OCI-M1 (cell line): ENCODE measurements at regions not wholly inside any gene's neighbourhood (a gene's known extent, or its start where the extent isn't known, plus 50 kb on each side); places are given as distances from the start of the nearest gene placed in this dataset.
"Not testable (repeated sequence)": the region's sequence is repeated elsewhere in the genome, so short reads cannot be mapped to it uniquely, and the experiment has no call there.

Experiments used
- DNase-seq: peaks from one replicate; lab custom pipeline; 2025; lab: John Stamatoyannopoulos, UW

DNA sequence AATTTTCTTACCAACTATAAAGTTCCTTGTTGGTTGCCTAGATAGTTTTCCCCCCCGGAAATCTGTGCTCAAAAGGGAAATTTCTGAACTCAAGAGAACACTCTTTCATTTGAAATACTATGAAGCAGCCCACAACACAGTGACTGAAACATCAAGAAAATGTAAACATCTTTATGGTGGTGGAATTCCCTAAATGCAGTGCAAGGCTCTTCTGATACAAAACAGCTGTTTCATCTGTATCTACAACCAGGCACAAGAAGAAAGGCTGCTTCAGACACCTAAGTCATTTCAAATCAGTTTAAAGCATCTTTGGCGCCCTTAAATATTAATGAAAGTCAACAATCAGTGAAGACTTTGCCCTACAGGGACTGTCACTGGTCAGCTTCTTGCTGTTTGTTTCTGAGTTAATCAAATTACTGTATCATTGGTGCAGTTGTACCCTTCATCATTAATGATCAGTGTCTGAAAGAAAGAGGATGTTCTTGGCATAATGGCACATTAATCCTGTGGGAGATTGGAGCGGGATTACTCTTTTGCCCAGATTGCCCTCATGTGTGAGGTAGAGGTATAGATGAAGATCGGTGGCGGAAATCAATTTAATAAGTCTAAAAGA, 947.0 kb downstream of the NR2F1-AS1 start:
- no peak for DNase-seq

GRCh38 chr5:92633176-92633575, 947.8 kb downstream of the NR2F1-AS1 start:
- no peak for DNase-seq

GRCh38 chr5:92631237-92631701, 949.8 kb downstream of the NR2F1-AS1 start:
- not testable (repeated sequence) for DNase-seq

DNA sequence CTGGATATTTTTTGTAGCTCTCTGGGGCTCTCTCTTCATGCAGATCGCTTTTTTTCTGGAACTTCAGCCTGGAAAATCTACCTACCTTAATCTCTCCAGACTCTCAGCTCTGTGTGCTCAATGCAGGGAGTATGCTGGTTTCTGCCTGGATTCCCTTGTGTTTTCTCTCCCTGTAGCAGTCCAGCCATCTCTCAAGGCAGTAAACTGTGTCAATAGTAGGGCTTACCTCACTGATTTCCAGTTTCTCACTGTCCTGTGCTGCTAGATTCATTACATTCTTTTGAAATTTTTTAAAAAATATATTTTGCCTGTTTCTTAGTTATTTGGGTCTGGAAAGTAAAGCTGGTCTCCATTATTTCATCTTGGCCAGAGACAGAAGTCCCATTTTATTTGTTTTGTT, 951.4 kb downstream of the NR2F1-AS1 start:
- DNase-seq: no peak

GRCh38 chr5:92629000-92629399, 952.0 kb downstream of the NR2F1-AS1 start:
- DNase-seq: no peak

GRCh38 chr5:92627186-92627585, 953.8 kb downstream of the NR2F1-AS1 start:
- DNase-seq: no peak

- DNase-seq: peak; percentile 9
Measured at GRCh38 chr5:92616085-92616484, 964.9 kb downstream of the NR2F1-AS1 start.

DNA sequence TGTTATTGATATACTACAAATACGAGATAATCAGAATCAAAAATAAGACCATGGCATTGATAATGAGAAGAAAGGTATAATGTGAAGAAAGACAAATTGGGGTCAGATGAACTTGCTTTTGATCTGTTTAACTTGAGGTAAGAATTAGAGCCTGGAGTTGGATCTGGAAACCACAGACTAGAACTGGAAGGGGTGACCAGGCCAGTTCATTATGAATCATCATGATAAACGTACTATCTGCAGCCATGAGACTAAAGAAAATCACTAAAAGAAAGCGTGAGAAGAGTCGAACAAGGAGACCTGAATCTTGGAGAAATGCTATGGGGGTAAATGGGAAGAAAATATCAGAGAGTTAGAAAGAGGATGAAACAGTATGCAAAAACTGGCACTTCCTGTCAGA, 967.5 kb downstream of the NR2F1-AS1 start:
- no peak for DNase-seq

DNA sequence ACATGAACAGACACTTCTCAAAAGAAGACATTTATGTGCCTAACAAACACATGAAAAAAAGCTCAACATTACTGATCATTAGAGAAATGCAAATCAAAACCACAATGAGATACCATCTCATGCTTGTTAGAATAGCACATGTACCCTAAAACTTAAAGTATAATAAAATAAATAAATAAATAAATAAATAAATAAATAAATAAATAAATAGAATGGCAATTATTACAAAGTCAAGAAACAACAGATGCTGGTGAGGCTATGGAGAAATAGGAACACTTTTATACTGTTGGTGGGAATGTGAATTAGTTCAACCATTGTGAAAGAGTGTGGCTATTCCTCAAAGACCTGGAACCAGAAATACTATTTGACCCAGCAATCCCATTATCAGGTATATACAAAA, 970.6 kb downstream of the NR2F1-AS1 start:
- not testable (repeated sequence) for DNase-seq

- no peak for DNase-seq
Measured at GRCh38 chr5:92605591-92605990, 975.4 kb downstream of the NR2F1-AS1 start.

GRCh38 chr5:92599217-92599810, 981.7 kb downstream of the NR2F1-AS1 start:
- peak; percentile 38 for DNase-seq

DNA sequence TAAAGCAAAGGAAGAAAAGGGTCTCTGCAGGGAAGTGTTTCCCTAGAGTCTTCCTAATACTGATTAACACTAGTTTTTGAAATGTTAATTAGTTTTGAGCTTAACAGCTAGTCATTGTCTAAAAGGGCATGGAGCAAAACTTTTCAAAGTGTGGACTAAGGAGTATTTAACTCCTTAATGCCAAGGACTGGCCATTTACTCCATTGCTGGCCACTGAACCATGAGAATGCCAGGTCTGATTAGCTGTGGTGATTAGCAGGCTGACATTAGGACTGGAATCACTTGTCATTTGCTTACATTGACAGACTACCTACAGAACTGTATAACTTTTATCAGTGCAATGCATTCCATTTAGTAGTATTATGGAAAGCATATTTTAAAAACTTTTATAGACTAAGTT, 987.0 kb downstream of the NR2F1-AS1 start:
- DNase-seq: no peak

GRCh38 chr5:92588876-92589275, 992.1 kb downstream of the NR2F1-AS1 start:
- no peak for DNase-seq

DNA sequence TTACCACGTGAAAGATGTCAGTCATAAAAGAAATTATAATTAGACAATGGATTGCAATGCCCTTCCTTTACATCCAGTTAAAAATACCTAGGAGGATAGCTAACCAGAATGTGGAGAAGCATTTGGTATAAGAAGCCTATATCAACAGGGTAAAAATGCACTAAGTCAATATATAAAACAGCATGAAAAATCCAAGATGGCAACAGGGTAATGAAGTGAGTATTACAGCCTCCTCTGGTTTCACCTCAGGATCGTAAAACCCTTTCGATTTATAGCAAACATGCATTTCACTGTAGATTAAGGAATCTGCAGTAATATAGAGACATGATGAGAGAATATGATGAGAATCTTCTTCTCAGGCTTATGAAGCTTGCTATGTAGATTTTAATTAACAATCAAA, 999.3 kb downstream of the NR2F1-AS1 start:
- DNase-seq: no peak

GRCh38 chr5:92581249-92581648, 999.8 kb downstream of the NR2F1-AS1 start:
- DNase-seq: no peak

GRCh38 chr5:92580814-92581213, 1000.2 kb downstream of the NR2F1-AS1 start:
- no peak for DNase-seq

DNA sequence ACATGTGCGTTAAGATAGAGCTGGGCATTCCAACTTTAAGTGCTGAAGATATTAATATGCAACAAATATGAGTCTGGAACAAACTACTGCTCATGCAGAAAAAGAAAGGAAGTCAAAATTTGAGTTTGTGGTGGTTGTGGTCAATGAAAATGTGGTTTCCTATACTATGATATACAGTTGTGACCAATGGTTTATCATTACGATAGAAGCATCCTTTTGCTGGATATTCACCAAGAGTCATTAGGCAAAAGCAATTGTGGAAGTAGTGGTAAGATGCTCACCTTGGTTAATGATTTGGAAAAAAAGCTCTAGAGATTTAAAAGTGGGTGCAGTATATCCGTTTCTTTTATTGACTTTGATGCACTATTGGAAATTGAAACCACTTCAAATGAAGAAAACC, 1007.0 kb downstream of the NR2F1-AS1 start:
- DNase-seq: peak; percentile 32

DNA sequence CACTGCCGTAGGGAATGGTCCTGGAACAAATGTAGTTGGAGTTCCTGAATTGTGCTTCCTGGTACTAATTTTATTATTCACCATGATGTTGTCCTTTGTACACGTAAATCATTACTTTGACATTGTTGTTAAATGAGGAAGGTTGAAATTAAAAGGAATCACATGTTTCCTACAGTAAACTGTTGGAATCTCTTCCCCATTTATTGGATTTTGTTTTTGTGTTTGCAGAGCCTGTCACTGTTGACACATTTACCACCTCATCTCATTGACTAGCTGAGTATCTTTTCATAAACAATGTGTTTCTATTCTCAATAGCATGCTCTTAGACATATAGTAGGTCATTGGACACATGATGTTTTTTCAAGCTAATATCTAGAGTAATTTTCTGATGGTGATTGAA, 1012.5 kb downstream of the NR2F1-AS1 start:
- no peak for DNase-seq

GRCh38 chr5:92567831-92568450, 1013.1 kb downstream of the NR2F1-AS1 start:
- DNase-seq: no peak

DNA sequence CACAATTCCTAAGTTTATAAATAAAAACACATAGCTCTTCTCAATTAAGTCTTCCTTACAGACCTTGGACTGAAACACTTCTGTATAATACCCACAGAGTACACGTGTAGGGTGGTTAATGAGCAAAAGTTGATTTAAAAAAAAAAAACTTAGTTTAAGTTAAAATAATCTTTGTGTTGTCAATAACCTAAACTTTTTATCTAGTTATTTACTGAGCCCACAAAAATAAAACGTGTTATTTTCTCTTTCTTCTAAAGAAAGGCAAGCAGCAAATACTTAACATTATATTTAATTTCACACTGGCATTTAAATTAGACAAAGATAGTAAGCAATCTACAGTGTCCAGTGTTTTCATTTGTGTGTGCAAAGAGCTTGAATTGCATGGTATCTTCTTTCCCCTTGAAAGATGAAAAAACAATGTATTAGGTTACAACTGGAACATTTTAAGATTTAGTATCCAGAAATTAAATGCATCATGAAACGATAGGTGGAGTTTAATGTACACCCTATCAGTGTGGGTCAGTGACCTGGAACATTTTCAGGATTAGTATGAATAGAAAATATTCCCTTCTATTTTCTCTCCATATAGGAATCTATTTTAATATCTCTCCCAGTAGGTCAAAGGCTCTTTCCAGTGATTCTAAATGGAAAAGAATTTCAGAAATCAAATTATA, 1014.8 kb downstream of the NR2F1-AS1 start:
- DNase-seq: no peak

GRCh38 chr5:92565673-92566072, 1015.3 kb downstream of the NR2F1-AS1 start:
- no peak for DNase-seq

- no peak for DNase-seq
Measured at GRCh38 chr5:92562065-92562464, 1019.0 kb downstream of the NR2F1-AS1 start.

DNA sequence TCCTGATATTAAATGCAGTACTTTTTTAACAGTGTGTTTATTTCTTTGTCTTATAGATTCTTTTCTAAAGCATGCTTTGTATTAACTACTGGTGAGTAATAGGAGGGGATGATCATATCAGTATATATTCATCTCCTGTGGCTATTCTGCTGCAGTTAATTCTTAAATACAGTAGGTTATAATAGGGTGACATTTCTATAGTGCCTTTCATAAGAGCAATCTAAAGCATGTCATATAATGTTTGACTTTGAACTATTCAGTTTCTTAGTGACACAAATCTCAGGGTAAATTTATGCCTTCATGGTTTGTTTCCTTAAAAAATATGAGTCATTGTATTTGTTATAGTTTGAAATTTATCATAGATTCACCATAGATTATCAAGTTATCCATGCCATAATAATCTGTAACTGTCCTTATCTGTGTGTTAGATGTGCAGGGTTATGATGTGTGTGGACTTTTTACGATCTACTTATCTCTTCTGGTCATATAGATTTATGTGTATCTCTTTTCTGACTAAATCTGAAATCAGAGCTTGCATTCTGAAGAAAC, 1019.5 kb downstream of the NR2F1-AS1 start:
- no peak for DNase-seq
